Activated CD8-positive, alpha-beta memory T cell treated with anti-CD3 and anti-CD28 coated beads, Interleukin-2, amount 10 ng/mL, durations not matched to agents 7 days and 5 days (primary cell): ENCODE measurements at regions not wholly inside any gene's neighbourhood (a gene's known extent, or its start where the extent isn't known, plus 50 kb on each side); places are given as distances from the start of the nearest gene placed in this dataset.
"Not testable (repeated sequence)": the region's sequence is repeated elsewhere in the genome, so short reads cannot be mapped to it uniquely, and the experiment has no call there.

ENCODE experiments used
- ATAC-seq: fragments of 150-1000 bp; cut with Tn5 transposase; one replicate; pipeline ENCODE4 v1.10.0; 2021; ENCODE audit warnings: moderate library complexity
- CTCF ChIA-PET: fragments of 350-600 bp; sonication (Branson Sonifier 250); formaldehyde crosslinking; loops from one replicate; lab custom pipeline; 2021; ENCODE audit warnings: antibody characterized with exemption; lab: Charles Lee
- DNase-seq: peaks from one replicate; pipeline ENCODE4 v3.0.0-alpha.2; 2020
- H3K27ac Mint-ChIP-seq: one replicate; pipeline ENCODE4 v1.8.0; 2021; ENCODE audit warnings: mild to moderate bottlenecking, mixed read lengths
- H3K27me3 Mint-ChIP-seq: one replicate; pipeline ENCODE4 v1.8.0; 2021; ENCODE audit warnings: mixed read lengths
- H3K36me3 Mint-ChIP-seq: one replicate; pipeline ENCODE4 v1.8.0; 2021; ENCODE audit warnings: mild to moderate bottlenecking, mixed read lengths
- H3K4me1 Mint-ChIP-seq: one replicate; pipeline ENCODE4 v1.8.0; 2021; ENCODE audit warnings: mixed read lengths
- H3K4me3 Mint-ChIP-seq: one replicate; pipeline ENCODE4 v1.8.0; 2021; ENCODE audit warnings: mild to moderate bottlenecking, moderate library complexity, mixed read lengths
- H3K9me3 Mint-ChIP-seq: one replicate; pipeline ENCODE4 v1.8.0; 2022; ENCODE audit warnings: low read depth, mixed read lengths

DNA sequence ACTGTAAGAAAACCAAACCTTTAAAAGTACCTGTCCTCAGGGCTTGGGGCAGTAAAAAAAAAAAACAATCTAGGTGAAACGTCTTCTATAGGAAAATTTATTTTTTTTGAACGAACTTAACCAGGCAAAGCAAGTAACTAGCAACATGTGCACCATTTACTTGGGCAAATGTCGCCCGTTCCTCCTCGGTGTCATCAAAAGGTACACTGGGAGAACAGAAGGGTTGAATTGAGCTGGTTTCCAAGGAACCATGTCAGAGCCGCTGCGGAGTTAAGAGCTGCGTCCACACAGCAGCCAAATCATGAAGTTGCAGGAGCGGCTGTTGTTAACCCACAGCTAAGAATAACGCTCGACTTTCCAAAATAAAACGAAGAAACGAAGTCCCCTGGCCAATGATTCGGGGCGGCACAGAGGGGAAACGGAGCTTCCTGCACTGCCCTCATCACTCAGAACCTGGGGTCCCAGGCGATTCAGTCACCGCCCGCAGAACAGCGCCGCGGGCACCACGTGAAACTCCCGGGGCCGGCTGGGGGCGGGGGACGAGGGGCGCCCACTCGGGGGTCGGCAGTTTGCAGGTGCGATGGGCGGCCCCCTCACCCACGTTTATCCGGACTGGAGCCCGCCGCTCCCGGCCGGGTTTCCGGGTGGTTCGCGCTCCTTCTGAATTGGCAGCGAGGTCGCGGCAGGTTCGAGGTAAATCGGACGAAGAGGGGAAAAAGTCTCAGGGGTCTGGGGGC is 53.6 kb upstream of the PLGLB1 start:
- H3K27ac Mint-ChIP-seq = peak overlapping the region; percentile 84
- CTCF ChIA-PET, ATAC-seq, H3K36me3 Mint-ChIP-seq, H3K27me3 Mint-ChIP-seq, H3K9me3 Mint-ChIP-seq: not testable (repeated sequence)
- peaks cover 13% of the 10 kb centered on the region for H3K4me1 Mint-ChIP-seq
- H3K4me3 Mint-ChIP-seq = peak overlapping the region; percentile 86
- peak; percentile 64 for DNase-seq

DNA sequence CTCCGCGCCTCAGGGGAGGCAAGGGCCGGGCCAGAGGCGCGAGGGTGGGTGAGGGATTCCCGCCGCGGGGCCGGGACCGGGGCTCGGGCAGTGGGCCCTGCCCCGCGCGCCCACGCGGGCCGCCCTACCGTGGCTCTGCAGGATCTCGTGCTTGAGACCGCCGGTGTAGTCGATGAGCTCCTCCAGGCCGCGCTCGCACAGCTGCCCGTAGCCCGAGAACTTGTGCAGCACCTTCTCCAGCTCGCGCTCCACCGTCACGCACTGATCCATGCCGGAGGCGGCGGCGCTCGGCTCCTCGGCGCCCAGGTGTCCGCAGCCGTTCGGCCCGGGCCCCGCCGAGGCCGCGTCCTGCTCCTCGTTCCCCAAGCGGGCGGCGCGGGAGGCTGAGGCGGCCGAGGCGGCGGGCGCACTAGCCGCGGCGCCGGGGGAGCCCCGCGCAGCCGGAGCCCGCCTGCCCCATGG is 54.2 kb upstream of the PLGLB1 start:
- peak overlapping the region; percentile 87 for H3K27ac Mint-ChIP-seq
- H3K36me3 Mint-ChIP-seq = not testable (repeated sequence)
- H3K4me3 Mint-ChIP-seq = peak overlapping the region; percentile 86

DNA sequence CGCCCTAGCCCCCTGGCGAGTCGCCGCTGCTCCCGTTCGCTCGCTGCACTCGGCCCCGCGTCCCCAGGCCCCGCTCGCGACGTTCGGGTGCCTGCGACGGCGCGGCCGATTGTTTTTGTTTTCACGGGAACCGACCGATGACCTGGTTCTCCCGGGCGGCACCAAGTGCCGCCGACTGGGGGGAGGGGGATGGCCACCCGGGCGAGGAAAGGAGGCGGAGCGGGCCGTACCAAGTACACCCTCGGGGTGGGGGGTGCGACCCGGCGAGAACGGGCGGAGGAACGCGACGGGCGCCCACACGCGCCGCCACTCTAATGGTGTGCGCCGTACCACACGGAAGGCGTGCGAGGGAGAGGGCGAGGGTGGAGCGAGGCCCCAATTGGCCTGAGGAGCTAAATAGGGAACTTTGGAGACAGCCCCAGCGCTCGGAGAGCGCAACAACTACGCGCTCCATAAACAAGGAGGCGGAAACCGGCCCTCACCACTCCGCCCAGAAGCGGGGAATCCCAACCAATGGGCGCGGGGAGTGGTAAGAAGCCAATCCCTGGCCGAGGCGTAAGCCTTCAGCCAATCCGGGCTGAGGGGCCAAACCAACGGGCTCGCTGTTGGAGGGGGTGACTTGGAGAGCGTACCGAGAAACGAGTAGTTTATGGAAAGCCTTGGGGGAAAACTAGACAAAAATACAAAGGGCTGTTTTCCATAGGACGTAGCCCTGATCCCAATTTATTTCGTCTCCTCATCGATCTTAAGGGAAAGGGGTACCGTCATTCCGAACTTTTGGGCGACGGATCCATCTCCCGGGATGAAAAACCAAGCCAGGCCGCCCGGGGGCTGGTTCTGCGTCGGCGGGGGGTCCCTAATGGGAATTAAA is 54.8 kb upstream of the PLGLB1 start:
- H3K4me3 Mint-ChIP-seq = peak overlapping the region; percentile 85
- H3K4me1 Mint-ChIP-seq, CTCF ChIA-PET, H3K36me3 Mint-ChIP-seq, H3K9me3 Mint-ChIP-seq, H3K27me3 Mint-ChIP-seq: not testable (repeated sequence)
- DNase-seq (peak; percentile 96), ATAC-seq (peak; percentile 92)
- H3K27ac Mint-ChIP-seq = peak overlapping the region; percentile 96

More for the DNA sequence above, 54.2 kb upstream of the PLGLB1 start:
- H3K27me3 Mint-ChIP-seq, CTCF ChIA-PET, H3K9me3 Mint-ChIP-seq, H3K4me1 Mint-ChIP-seq: not testable (repeated sequence)
- peak; percentile 34 for ATAC-seq
- DNase-seq = peak; percentile 73

DNA sequence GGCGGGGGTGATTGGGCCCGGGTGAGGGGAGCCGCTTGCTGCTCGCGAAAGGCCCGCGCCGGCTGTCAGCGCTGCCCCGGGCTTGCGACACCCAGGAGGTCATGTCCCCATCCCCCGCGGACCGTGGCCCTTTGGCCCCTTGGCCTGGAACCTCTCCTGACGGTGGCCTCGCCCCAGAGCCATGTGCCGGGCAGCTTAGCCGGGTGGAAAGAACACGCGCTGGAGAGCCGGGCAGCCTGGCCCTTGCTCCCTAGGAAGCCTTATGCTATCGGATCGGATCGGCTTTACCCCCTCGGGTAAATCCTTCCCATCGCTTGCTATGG is 55.4 kb upstream of the PLGLB1 start:
- H3K4me1 Mint-ChIP-seq, H3K27me3 Mint-ChIP-seq, CTCF ChIA-PET, H3K9me3 Mint-ChIP-seq, H3K36me3 Mint-ChIP-seq, DNase-seq: not testable (repeated sequence)
- ATAC-seq = peak; percentile 14
- peak overlapping the region; percentile 85 for H3K4me3 Mint-ChIP-seq
- peak overlapping the region; percentile 96 for H3K27ac Mint-ChIP-seq

DNA sequence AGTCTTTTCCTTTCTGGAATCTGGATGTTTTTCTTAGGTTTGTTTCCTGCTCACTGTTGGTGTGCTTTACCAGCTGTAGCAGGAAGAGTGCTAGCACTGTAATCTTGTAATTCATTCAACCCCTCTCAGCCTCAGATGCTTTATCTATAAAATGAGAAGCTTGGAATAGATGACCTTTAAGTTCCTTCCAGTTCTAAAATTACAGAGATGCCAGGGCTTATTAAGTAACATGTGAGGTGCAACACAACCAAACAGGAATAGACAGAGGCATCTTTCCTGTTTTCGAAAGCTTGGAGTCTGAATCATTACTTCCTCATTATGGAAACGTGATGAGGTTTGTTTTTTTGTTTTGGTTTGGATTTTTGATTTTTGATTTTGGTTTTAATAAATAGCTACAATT is 60.1 kb upstream of the PLGLB1 start:
- H3K4me3 Mint-ChIP-seq, H3K4me1 Mint-ChIP-seq, H3K27me3 Mint-ChIP-seq, H3K9me3 Mint-ChIP-seq, ATAC-seq, H3K36me3 Mint-ChIP-seq, H3K27ac Mint-ChIP-seq, CTCF ChIA-PET, DNase-seq: not testable (repeated sequence)

DNA sequence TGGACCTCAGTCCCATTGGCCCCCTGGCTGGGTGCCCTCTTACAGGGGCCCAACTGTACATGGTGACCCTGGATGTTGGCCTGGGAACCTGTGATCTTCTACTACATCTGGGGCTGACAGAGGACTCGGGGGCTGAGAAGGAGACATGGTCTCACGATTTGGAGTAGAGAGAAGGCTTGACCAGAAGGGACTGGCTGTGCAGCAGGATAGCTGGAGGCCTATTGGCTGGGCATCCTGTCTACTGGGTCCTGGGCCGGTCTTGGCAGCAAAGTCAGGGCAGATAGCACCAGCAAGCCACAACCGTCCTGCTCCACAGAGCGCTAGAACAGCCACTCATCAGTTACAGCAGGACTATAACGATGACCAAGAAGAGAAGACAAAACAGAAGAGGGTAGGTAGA is 66.4 kb upstream of the PLGLB1 start:
- H3K27me3 Mint-ChIP-seq, H3K9me3 Mint-ChIP-seq, H3K4me1 Mint-ChIP-seq, CTCF ChIA-PET, H3K27ac Mint-ChIP-seq, DNase-seq, ATAC-seq, H3K36me3 Mint-ChIP-seq, H3K4me3 Mint-ChIP-seq: not testable (repeated sequence)

DNA sequence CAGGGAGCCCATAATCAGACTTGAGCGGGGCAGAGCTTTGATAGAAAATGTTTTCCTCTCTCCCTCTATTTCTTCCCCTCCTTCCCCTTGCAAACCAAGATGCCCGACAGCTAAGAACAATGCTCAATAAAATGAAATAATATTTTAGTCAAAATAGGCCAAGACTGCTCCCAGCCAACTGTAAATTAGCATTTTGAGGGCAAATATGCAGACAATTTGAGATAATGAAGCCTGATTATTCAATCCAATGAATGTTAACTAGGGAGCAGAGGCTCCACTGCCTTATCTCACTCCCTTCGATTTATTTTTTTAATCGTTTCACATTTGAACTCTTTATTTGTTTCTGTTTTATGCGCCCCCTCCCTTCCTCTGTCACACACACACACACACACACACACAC is 67.8 kb upstream of the PLGLB1 start:
- CTCF ChIA-PET, H3K27me3 Mint-ChIP-seq, H3K4me3 Mint-ChIP-seq, H3K9me3 Mint-ChIP-seq, DNase-seq, H3K4me1 Mint-ChIP-seq, H3K27ac Mint-ChIP-seq, H3K36me3 Mint-ChIP-seq, ATAC-seq: not testable (repeated sequence)

DNA sequence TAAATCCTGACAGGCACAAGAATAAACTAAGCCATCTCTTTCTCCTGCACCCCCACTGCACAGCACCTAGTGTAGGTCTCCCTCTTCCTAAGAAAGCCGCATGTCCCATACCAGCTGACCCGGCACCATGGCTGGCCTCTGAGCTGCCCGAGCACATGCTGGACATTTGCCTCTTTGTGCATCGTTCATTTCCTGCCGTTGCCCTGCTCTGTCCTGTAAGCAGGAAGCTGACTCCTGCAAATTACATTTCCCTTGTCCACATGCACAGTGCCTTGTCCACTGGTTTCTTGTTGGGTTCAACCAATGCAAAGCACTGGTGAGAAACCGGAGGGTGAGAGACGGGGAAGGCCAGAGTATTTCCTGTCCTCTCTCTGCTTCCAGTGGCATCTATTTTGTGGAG is 71.6 kb upstream of the PLGLB1 start:
- H3K36me3 Mint-ChIP-seq, H3K27me3 Mint-ChIP-seq, H3K9me3 Mint-ChIP-seq, H3K4me1 Mint-ChIP-seq, H3K27ac Mint-ChIP-seq, DNase-seq, H3K4me3 Mint-ChIP-seq, ATAC-seq, CTCF ChIA-PET: not testable (repeated sequence)

DNA sequence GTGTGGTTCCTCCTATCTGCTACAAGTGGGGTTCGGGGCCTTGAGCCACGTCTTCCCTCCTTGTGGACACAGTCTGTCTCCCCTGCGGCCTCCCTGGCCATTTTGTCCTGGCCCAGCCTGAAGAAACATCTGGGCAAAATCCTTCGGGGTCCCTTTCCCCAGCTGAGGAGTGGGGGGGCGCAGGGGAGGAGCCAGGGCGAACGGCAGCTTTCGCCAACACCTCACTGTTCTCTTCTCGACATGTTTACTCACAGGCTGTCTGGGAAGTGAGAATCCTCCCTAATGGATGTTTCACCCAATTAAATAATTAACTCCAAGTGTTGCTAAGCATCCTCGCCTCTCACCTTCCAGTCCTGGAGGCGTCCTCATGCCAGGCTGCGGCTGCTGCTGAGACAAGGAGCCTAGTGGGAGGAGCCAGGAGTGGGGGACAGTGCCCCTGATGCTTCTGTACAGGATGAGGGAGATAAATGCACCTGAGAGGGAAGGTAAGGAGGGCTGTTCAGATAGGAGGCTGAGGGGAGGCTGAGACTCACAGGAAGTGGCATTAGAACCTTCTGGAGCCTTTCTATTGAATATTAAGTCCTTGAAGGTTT is 72.4 kb upstream of the PLGLB1 start:
- H3K36me3 Mint-ChIP-seq, DNase-seq, CTCF ChIA-PET, H3K27ac Mint-ChIP-seq, H3K4me1 Mint-ChIP-seq, H3K27me3 Mint-ChIP-seq, ATAC-seq, H3K4me3 Mint-ChIP-seq, H3K9me3 Mint-ChIP-seq: not testable (repeated sequence)

DNA sequence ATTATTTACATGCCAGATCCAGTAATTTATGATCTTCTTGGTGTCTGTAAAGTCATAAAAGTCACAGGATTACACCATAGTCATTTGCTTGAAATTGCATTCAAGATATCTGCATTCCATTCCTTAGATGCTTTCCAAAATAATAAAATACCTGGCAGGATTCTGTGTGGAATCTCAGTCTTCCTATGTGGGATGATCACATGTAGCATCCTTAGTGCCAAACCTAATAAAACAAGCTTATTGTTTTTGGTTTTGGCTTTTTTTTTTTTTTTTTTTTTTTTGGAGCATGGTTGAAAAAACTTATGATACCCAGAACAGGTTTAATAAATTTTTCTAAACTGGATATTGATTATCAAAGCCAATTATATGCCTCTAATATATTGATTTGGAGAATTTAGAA is 74.2 kb upstream of the PLGLB1 start:
- H3K36me3 Mint-ChIP-seq, H3K27ac Mint-ChIP-seq, DNase-seq, H3K4me1 Mint-ChIP-seq, ATAC-seq, CTCF ChIA-PET, H3K9me3 Mint-ChIP-seq, H3K4me3 Mint-ChIP-seq, H3K27me3 Mint-ChIP-seq: not testable (repeated sequence)

DNA sequence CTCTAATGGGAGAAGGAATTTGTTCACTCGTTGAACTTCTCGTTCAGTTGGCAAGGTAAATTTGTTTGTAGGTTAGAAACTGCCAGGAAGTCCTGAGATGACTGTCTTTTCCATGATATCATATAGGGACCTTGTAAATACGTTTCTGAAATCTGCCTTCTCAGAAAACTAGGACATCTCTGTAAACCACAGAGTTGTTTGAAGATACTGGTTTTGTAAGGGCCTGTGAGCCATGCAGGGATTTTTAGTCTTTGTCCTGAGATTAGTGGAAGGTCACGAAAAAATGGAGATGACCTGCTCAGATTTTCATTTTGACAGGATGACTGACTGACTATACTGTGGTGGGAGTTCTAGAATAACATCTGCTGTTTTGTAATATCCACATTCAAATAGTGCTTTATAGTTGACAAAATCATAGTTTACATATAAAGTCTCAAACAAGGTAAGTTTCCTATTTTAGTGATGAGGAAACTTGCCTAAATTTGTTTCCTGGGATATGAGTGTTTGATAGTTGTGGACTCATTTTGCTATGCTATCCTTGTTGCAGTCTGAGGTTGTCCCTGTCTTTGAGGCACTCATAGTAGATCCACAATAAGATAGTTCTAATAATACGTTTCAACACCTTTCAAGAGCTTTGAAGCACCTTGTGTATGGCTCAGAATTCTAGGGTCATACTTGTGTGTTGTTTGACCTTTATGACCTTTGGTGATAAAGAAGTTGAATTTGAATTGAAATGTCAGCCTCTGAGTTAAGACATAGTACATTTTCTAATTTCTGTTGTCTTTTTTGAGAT is 107.3 kb upstream of the PLGLB1 start:
- ATAC-seq = peak; percentile 88
- H3K9me3 Mint-ChIP-seq, H3K36me3 Mint-ChIP-seq, H3K4me1 Mint-ChIP-seq, CTCF ChIA-PET, DNase-seq, H3K27me3 Mint-ChIP-seq: not testable (repeated sequence)
- peak overlapping the region; percentile 94 for H3K27ac Mint-ChIP-seq
- peak overlapping the region; percentile 57 for H3K4me3 Mint-ChIP-seq

DNA sequence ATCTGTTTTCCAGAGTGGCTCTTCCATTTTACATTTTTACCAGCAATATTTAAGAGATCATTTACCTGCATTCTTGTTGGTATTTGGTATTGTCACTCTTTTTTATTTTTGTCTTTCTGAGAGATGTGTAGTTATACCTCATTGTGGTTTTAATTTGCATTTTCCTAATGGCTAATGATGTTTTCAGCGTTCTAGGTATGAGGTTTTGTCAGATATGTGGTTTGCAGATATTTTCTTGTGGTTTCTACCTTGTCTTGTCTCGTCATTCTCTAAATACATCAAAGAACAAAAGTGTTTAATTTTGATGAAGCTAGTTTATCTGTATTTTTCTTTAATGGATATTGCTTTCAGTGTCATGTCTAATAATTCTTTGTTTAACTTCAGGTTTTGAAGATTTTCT is 110.9 kb upstream of the PLGLB1 start:
- H3K27ac Mint-ChIP-seq, CTCF ChIA-PET, H3K4me3 Mint-ChIP-seq, H3K9me3 Mint-ChIP-seq, ATAC-seq, H3K27me3 Mint-ChIP-seq, DNase-seq, H3K4me1 Mint-ChIP-seq, H3K36me3 Mint-ChIP-seq: not testable (repeated sequence)

DNA sequence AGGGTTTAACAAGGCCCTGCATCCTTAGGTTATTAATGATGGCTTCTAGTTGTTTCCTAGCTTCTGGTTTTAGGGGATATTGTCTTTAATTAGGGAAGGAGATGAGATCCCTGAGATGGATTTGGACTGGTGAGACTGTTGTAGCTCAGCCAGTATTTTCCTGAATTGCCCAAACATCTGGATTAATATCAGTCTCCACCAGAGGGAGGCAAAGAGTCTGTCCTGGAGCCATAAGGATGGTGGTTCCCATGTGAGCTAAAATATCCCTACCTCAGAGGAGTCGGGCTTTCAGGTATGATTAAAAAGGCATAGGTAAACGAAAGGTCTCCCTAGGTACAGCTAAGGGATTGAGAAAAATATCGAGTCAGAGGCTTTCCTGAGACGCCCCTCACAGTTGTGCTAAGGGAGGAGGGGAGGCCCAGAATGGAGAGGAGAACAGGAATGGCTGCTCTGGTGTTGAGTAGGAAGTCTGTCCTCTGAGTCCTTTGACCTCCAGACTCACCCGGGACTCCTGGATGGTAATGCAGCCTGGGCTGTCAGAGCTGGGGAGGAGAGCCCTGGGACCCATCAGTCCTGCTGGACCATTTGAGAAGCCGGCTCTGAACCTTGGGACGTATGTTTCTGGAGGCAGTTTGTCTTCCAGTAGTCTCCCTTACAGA is 130.3 kb upstream of the PLGLB1 start:
- H3K27ac Mint-ChIP-seq, H3K4me3 Mint-ChIP-seq, H3K4me1 Mint-ChIP-seq, CTCF ChIA-PET, H3K36me3 Mint-ChIP-seq, DNase-seq, H3K9me3 Mint-ChIP-seq, H3K27me3 Mint-ChIP-seq, ATAC-seq: not testable (repeated sequence)
